ENCODE measurements at regions not wholly inside any gene's neighbourhood (a gene's known extent, or its start where the extent isn't known, plus 50 kb on each side); places are given as distances from the start of the nearest gene placed in this dataset.

GRCh38 chr5:45779874-45780671, 83.9 kb upstream of the HCN1 start:
- 59 to 80% methylated on average over 1 to 2 of the region's 3 CpGs for WGBS, 2 experiments (ENCODE audit: insufficient coverage in 1 of 2, insufficient read length in 1 of 2)
- Histone ChIP-seq H3K9ac (ENCODE audit: extremely low read depth, low read length, poor library complexity, severe bottlenecking) (no peak overlapping the region), H3K27me3 (ENCODE audit: control insufficient read depth, insufficient read depth, low read length, poor library complexity, severe bottlenecking) (no peaks in the 10 kb centered on the region), H3K36me3 (ENCODE audit: control insufficient read depth, insufficient read depth, low read length) (no peaks in the 10 kb centered on the region), H3K4me3 (ENCODE audit: low read length) (no peak overlapping the region), H3K27ac (ENCODE audit: low read depth, low read length) (no peak overlapping the region), H3K4me1 (ENCODE audit: control insufficient read depth, insufficient read depth, low read length) (no peaks in the 10 kb centered on the region), H3K9me3 (ENCODE audit: control insufficient read depth, low read length) (peaks cover 42% of the 10 kb centered on the region)
- Mint-ChIP-seq H3K4me3 (no peak overlapping the region), H3K27ac (no peak overlapping the region), H3K27me3 (ENCODE audit: insufficient read depth) (no peaks in the 10 kb centered on the region), H3K36me3 (ENCODE audit: low read depth) (no peaks in the 10 kb centered on the region), H3K9me3 (peaks cover 12% of the 10 kb centered on the region), H3K4me1 (no peaks in the 10 kb centered on the region)
- TF ChIP-seq, protein P1, sequence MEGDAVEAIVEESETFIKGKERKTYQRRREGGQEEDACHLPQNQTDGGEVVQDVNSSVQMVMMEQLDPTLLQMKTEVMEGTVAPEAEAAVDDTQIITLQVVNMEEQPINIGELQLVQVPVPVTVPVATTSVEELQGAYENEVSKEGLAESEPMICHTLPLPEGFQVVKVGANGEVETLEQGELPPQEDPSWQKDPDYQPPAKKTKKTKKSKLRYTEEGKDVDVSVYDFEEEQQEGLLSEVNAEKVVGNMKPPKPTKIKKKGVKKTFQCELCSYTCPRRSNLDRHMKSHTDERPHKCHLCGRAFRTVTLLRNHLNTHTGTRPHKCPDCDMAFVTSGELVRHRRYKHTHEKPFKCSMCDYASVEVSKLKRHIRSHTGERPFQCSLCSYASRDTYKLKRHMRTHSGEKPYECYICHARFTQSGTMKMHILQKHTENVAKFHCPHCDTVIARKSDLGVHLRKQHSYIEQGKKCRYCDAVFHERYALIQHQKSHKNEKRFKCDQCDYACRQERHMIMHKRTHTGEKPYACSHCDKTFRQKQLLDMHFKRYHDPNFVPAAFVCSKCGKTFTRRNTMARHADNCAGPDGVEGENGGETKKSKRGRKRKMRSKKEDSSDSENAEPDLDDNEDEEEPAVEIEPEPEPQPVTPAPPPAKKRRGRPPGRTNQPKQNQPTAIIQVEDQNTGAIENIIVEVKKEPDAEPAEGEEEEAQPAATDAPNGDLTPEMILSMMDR (conservative IDR thresholded peaks at IDR 0.05): no peak
- no peak for DNase-seq

GRCh38 chr5:45774528-45774927, 78.3 kb upstream of the HCN1 start:
- no peaks in the 10 kb centered on the region for H3K27me3 Mint-ChIP-seq (ENCODE audit: insufficient read depth)
- no peaks in the 10 kb centered on the region for H3K9me3 Mint-ChIP-seq
- peaks cover 19% of the 10 kb centered on the region for H3K9me3 ChIP-seq (ENCODE audit: control insufficient read depth, low read length)
- H3K4me1 Mint-ChIP-seq: no peaks in the 10 kb centered on the region
- no peaks in the 10 kb centered on the region for H3K36me3 ChIP-seq (ENCODE audit: control insufficient read depth, insufficient read depth, low read length)
- H3K27ac Mint-ChIP-seq: no peak overlapping the region
- H3K4me1 ChIP-seq (ENCODE audit: control insufficient read depth, insufficient read depth, low read length): no peaks in the 10 kb centered on the region
- no peak overlapping the region for H3K9ac ChIP-seq (ENCODE audit: extremely low read depth, low read length, poor library complexity, severe bottlenecking)
- no peaks in the 10 kb centered on the region for H3K36me3 Mint-ChIP-seq (ENCODE audit: low read depth)
- no CpG with 5 or more reads among the region's 1 CpG for WGBS, 2 experiments (ENCODE audit: insufficient coverage in 1 of 2, insufficient read length in 1 of 2)
- TF ChIP-seq, protein P1 (conservative IDR thresholded peaks at IDR 0.05): peak; percentile 79
- no peak for DNase-seq
- no peaks in the 10 kb centered on the region for H3K27me3 ChIP-seq (ENCODE audit: control insufficient read depth, insufficient read depth, low read length, poor library complexity, severe bottlenecking)
- H3K4me3 Mint-ChIP-seq: no peak overlapping the region
- no peak overlapping the region for H3K27ac ChIP-seq (ENCODE audit: low read depth, low read length)
- H3K4me3 ChIP-seq (ENCODE audit: low read length): no peak overlapping the region

- 79 to 100% methylated on average over 1 to 3 of the region's 3 CpGs for WGBS, 2 experiments (ENCODE audit: insufficient coverage in 1 of 2, insufficient read length in 1 of 2)
- no peak overlapping the region for H3K9ac ChIP-seq (ENCODE audit: extremely low read depth, low read length, poor library complexity, severe bottlenecking)
- H3K27ac Mint-ChIP-seq: no peak overlapping the region
Measured at GRCh38 chr5:45772402-45772801, 76.2 kb upstream of the HCN1 start.

More at GRCh38 chr5:45772402-45772801, 76.2 kb upstream of the HCN1 start:
- Mint-ChIP-seq H3K4me1 (no peaks in the 10 kb centered on the region), H3K9me3 (no peaks in the 10 kb centered on the region), H3K4me3 (no peak overlapping the region), H3K36me3 (ENCODE audit: low read depth) (no peaks in the 10 kb centered on the region), H3K27me3 (ENCODE audit: insufficient read depth) (peaks cover 2% of the 10 kb centered on the region)
- Histone ChIP-seq H3K36me3 (ENCODE audit: control insufficient read depth, insufficient read depth, low read length) (no peaks in the 10 kb centered on the region), H3K4me3 (ENCODE audit: low read length) (no peak overlapping the region), H3K27me3 (ENCODE audit: control insufficient read depth, insufficient read depth, low read length, poor library complexity, severe bottlenecking) (no peaks in the 10 kb centered on the region), H3K4me1 (ENCODE audit: control insufficient read depth, insufficient read depth, low read length) (no peaks in the 10 kb centered on the region), H3K27ac (ENCODE audit: low read depth, low read length) (no peak overlapping the region), H3K9me3 (ENCODE audit: control insufficient read depth, low read length) (peaks cover 28% of the 10 kb centered on the region)
- TF ChIP-seq, protein P1 (conservative IDR thresholded peaks at IDR 0.05): no peak
- DNase-seq: no peak
